GM18870 (cell line): ENCODE measurements at regions not wholly inside any gene's neighbourhood (a gene's known extent, or its start where the extent isn't known, plus 50 kb on each side); places are given as distances from the start of the nearest gene placed in this dataset.
A peak's percentile ranks its signal among the peaks of the same experiment; 100 is the strongest.
"Not testable (repeated sequence)": the region's sequence is repeated elsewhere in the genome, so short reads cannot be mapped to it uniquely, and the experiment has no call there.

Experiments used
- ATAC-seq: cut with Tn5 transposase; IDR thresholded peaks from one replicate; pipeline ENCODE4 v1.9.1; 2021; ENCODE audit warnings: moderate library complexity; ENCODE audit not compliant: unreplicated experiment

DNA sequence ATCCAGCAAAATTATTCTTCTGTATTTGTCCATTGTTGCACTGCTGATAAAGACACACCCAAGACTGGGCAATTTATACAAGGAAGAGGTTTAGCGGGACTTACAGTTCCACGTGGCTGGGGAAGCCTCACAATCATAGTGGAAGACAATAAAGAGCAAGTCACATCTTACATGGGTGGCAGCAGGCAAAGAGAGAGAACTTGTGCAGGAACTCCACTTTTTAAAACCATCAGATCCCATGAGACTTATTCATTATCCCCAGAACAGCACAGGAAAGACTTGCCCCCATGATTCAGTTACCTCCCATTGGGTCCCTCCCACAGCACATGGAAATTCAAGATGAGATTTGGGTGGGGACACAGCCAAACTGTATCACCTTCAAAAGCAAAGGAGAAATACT lies 286.5 kb upstream of the ECI2 start:
- no peak for ATAC-seq

DNA sequence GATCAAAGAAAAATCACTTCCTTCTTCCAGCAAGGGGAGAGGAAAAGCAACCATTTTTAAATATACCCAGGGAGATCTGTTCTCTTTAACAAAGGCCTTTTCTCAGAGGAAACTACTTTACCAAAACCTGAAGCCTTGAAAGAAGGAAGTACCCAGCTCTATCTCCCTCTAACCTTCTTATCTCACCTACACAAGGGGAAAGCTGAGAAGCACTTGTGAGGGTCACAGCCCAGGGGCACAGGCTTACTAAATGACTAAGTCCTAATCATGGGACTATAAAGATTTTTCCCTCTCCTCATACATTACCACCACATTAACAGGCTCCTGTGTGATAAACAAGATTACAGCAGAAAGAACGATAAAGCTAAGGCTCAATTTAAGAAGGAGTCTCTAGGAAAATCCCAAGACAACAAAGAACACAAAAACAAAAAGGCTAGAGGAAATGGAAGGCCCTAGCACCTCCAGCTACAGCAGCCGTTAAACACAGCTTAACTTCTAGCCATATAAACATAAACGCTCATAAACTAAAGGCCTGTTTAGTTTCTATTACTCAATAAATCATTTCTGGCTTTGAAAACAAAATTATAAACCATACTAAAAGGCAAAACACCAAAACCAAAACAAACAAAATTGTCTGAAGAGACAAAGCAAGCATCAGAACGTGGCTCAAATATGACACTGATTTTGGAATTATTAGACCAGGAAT lies 284.9 kb upstream of the ECI2 start:
- no peak for ATAC-seq

DNA sequence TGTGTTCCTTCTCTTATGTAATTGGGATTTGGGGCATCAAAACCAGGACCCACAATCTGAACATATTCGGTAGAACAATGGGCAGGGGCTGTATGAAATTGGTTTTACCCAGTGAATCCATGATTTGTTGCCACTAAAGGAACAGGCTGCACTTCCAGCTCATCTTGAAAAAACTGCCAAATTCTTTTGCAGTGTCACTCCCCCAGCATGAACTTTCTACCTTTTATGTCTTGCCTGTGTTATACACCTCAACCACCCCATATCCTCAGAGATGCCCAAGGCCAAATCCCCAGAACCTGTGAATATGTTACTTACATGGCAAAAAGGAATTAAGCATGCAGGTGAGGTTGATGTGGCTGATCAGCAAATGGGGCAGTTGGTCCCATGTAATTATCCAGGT lies 280.2 kb upstream of the ECI2 start:
- ATAC-seq = no peak

DNA sequence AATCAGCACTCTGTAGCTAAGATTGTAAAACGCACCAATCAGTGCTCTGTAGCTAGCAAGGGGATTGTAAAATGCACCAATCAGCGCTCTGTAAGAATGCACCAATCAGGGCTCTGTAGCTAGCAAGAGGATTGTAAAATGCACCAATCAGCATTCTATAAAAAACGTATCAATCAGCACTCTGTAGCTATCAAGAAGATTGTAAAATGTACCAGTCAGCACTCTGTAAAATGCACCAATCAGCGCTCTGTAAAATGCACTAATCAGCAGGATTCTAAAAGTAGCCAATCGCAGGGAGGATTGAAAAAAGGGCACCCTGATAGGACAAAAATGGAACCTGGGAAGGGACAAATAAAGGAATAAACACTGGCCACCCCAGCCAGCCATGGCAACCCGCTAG lies 278.7 kb upstream of the ECI2 start:
- ATAC-seq = not testable (repeated sequence)

DNA sequence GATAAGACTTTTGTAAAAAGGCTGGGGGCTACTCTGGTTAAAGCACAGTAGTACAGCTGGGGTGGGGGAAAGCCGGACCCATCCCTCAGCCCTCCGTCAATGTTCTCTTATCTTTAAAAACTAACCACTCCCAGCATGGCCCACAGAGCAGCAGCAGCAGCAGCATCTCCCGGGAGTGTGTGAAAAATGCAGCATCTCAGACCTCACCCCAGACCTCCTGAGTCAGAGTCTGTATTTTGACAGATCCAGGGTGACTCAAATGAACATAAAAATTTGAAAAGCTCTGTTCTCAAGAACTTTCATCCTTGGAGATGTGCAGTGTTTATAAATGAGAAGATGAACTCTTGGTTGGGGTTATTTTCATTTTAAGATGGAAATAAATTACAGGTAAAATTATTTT lies 277.7 kb upstream of the ECI2 start:
- ATAC-seq = no peak

DNA sequence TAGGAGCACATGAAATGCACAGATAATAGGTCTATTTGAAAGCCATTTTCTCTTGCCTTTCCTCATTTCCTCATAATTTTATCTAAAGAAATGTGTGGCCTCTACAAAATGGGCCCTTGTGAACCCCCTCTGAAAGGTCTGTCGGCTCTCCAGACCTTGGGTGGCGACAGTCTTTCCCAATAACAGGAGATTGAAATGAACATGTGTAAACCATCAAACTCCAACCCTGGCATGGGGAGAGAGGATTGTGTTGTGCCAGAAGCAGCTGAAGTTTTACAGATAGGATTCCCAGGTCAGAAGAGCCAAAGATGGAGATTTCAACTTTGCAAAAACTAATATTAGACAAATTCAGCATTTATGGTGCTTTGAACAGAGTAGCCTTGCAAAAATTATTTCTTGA lies 277.1 kb upstream of the ECI2 start:
- ATAC-seq = no peak

DNA sequence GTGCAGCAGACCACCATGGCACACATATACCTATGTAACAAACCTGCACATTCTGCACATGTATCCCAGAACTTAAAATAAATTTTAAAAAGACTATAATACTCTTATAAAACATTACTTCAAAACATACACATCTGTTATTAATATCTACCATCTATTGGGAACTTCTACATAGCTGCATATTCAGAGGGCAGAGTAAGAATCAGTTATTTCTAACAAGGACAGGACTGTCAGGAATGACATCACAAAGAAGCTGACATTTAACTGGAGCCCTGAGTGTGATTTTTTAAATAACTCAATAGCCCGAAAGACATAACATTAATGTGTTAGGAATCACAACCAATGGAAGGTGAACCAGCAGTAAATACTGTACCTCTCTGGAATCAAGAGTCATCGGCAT lies 276.7 kb upstream of the ECI2 start:
- no peak for ATAC-seq

DNA sequence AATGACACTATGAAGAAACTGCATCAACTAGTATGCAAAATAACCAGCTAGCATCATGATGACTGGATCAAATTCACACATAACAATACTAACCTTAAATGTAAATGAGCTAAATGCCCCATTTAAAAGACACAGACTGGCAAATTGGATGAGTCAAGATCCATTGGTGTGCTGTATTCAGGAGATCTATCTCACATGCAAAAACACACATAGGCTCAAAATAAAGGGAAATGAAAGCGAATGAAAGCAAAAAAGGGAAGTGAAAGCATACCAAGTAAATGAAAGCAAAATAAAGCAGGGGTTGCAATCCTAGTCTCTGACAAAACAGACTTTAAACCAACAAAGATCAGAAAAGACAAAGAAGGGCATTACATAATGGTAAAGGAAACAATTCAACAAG lies 272.3 kb upstream of the ECI2 start:
- peak; percentile 98 for ATAC-seq

DNA sequence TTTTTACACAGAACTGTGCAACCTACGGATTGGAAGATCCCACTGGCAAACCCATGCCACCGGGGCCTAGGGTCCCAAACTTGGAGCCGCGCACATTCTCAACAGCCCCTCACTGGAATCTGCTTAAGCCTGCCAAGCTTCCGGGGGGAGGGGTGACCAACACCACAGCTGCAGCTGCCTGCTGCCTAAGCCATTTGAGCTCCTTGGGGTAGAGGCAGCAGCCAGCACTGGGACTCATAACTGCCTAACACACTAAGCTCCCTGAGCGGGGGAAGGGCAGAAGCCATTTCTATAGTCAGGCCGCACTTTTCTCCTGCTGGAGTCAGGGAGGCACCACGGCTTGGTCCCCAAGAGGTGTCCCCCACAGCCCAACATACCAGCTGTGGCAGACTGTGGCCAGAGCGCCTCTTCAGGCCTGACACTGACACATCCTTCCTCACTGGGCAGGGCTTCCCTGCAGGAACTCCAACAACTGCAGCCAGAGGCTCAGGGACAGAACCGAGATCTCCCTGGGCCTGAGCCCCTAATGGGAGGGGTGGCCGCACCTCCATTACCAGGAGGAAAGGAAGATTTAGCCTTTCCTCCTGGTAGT lies 270.3 kb upstream of the ECI2 start:
- no peak for ATAC-seq

DNA sequence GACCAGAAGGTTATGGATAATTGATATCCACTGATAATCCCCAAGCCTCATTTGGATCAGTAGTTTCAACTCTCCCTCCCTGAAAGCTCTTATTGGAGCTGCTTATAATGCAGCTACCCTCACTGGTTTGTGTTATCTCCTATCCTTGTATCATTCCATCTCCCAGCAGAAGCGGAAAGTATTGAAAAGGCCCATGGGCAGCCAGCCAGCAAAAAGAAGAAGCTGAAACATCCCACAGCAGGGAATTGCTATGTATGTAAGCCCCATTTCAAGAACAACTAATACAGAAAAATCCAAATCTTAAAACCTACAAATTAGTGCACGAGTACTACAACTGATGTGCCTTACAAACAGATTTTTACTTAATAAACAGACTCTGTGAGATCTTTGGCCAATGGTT lies 269.0 kb upstream of the ECI2 start:
- no peak for ATAC-seq

DNA sequence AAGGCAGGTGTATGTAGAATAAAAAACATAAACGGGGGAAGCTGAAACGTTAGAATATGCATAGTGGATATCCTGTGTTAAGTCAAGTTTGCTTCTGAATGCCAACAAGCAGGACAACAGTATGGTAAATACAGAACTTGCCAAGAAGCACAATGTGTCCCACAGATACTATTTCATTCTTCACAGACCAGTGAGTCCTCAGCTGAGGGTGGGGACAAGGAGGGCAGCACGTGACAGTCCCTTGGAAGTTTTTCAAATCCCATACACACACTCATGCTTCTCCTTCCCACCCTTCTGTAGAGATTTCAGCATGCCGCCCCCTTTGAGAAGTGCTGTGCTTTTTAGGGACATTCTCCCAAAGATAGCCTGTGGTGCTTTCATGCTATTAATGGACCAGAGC lies 268.5 kb upstream of the ECI2 start:
- ATAC-seq = no peak

DNA sequence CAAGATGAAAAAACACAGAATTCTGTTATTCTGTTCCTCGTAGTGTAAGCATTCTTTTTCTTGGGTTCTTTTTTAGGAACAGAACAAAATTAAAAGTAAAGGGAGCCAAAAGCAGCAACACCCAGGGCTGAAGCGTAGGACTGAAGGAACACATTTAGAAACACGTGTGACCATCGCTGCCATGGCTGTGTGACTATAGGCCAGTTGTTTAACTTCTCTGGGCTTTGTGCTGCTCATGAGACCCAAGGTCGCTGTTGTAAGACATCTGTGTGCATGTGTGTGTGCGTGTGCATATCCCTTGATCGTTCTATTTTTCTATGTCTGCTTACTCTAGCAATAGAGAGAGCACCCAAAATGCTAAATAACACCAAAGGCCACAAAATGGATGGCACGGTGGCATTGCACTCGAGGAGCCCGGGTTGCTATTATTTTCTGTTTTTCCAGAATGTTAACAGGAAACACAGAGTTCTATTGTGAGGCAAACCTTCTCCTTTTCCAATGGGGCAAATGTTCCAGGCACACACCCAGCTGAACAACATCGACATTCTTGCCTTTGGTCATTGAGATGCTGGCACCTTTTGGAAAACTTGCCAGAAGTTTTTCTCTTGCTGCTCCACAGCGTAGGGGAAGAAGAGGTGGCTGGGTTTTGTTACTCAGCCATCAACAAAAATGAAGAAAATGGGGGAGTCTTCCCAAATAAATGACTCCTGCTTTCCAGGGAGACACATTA lies 267.8 kb upstream of the ECI2 start:
- ATAC-seq = no peak

DNA sequence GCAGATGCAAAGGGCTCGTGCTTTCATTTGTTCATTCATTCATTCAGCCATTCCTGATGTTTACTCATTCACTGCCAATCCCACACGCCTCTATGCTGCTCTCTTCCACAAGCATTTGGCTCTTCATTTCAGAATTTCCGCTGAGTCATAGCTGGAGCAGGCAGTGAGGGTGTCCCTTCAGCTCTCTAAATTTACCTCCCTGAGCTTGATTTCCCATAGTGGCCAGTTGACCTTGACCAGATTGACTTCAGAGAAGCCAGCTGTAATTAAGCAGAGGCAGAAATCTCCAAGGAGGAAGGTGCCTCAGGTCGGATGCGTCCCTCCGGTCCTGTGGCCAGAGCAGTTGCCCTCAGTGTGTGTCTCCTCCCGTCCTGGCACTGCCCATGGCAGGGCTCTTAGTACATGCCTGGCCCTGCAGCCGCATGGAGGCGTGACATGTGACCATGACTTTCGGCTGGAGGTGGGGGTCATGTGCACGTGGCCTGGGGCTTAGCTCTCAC lies 267.2 kb upstream of the ECI2 start:
- ATAC-seq = no peak

DNA sequence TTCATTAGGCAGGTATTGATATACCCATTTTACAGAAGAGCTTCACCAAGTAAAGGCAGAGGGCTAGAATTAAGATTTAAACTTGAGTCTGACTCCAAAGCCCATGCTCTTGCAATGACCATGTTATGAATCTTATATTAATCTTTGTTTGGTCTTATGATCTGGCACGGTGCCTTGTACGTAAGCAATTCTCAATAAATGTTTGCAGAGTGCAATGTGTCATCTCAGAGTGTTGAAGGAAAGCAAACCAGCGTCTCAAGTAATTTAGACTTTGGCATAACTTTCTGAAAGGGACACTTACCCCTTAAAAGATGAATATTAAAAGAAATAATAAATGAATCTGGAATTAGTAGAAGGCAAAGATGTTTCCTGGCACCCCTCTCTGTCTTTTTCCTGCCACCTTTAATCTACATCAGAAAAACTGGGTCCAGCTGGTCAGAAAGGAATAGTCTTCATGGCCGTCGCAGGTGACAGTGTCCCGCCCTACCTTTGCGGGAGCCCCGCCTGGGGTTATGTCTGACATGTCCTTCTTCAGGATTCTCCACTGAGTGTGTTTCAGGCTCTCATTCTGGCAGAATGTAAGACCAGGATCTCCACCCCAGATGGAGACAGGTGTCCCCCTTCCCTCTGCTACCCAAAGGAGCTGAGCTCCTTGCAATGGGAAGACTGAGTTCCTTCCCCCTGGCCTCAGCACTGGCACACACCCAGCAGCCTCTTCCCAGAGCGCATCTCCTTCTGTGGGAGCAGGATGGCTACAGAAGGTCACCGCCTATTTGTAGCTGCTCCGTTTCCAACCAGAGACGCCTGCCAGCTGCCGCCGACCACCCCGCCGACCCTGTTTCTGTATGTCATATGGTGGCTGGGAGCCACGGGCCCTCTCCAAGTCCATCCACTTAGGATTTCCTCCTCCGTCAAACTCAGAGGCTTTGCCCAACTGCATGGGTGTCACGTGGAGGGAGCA lies 266.3 kb upstream of the ECI2 start:
- ATAC-seq = no peak

DNA sequence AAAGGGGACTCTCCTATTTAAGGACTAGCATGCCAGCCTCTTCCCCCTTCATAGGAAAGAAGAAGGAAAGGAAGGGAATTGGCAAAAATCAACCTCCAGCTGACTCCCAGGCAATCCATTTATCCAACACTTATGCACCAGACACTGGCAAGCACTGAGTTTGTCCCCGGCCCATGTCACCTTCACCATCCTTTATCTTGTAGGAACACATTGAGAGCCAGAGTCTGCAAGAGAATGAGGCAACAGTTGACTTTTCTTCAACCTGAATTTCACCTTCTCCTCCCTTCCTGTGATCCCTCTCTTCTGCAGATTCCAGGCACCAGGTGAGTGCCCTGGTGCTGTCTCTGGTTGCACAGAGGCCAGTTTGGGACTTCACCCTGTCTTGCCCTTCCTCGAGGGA lies 264.3 kb upstream of the ECI2 start:
- no peak for ATAC-seq

DNA sequence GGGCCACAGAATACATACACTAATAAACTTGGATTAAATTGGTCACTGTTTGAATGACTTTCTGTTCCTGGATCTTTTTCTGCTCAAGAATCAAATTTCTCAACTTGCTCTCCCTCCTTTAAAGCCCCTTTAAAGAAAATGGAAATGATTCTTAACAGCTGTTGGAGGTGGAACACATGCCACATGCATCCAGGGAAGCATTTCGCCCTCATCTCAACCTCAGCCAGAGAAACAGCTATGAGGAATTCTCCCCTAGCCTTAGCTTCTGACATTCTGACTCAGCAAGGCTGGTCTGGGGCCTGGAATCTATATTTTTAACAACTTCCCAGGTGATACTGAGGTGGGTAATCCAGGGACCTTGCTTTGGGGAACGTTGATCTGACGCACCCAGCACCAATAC lies 263.4 kb upstream of the ECI2 start:
- no peak for ATAC-seq

DNA sequence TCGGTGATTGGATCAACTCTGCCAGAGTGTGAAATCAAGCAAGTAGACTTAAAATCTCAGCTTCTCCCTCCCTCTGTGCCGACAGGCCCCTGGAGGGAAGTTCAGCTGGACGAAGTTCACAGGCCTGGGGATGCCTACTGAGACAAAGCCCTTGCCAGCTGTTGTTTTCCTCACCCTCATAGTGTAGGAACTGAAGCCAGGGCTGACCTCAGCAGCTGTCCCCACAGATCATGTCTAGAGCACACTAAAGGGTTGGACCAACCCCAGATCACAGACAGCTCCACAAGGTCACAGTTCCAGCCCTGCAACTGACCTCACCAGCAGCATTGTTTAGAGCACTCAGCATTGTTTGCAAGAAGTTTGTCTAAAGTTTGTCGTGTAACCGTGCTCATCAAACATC lies 261.9 kb upstream of the ECI2 start:
- no peak for ATAC-seq

DNA sequence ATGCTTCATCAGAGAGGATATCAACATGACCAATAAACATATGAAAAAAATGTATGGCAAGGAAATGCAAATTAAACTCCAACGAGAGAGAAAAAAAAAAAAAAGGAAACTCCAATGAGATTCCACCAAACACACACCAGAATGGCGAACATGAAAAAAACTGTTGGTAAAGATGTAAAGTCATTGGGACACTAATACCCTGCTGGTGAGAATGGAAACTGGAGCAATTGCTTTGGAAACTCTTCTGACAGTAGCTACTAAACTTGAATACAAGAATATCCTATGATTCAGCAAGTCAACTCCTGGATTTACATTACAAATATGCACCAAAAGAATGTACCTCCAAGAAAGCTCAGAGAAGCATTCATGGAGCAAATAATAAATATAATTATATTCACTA lies 260.7 kb upstream of the ECI2 start:
- ATAC-seq = no peak

DNA sequence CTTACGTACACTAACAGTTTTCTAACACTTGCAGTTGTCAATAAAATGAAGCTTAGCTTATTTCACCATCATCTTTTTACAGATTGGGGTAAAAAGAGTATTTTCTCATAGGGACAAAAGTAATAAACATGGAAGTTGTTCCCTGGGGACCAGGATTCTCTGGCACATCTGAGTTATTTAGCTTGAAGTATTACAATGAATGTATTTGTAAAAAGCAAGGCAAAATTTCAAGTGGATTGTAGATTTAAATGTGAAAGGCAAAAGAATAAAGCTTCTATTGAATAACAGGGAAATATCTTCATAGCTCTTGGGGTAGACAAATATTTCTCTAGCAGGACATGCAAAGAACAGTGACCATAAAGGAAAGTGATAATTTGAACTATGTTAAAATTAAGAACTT lies 260.0 kb upstream of the ECI2 start:
- ATAC-seq = no peak

DNA sequence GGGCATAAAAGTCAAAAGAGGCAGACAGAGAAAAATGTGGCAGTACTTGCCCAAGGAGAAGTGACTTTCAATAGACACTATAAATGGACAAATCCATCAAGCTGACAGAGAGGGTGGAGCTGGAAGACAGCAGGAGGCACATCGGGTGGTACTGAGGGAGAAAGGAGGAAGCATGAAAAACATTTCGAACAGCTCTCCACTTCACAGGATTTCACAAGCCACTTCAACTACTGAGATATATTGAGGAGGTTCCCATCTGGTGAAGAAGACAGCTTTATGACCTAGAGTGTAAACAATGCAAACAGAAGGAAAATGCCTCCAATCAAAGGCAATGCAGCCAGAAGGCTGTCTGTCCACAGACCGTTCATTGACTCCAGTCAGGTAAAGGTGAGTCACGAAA lies 259.4 kb upstream of the ECI2 start:
- no peak for ATAC-seq

DNA sequence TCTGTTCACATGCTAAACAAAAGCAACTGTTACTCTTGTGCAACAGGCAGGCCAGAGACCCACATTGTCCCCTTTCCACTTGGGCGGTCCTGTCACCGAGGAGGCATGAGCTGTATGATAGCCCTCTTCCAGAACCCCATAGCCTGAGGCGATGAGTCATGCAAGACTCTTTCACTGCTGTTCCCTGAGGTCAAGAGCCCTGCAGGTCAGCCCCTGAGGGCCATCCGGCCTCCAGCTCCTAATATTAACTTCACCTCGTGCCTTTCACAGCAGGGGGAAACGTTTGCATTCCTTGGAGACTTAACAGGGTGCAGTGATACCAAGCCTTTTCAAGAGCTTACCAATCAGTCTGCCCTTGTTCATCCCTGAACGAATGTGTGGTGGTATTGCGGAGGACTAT lies 253.3 kb upstream of the ECI2 start:
- no peak for ATAC-seq
